PC-3 (cell line): ENCODE measurements at regions not wholly inside any gene's neighbourhood (a gene's known extent, or its start where the extent isn't known, plus 50 kb on each side); places are given as distances from the start of the nearest gene placed in this dataset.

Experiments
- ATAC-seq: fragments of 200-7000 bp; cut with Tn5 transposase; 2 replicates; pipeline ENCODE4 v1.9.1; 2020; ENCODE audit warnings: mild to moderate bottlenecking, moderate library complexity
- BruUV-seq: library from RNA; stranded (reverse); fragments of 400-500 nt; replicated peaks from 2 replicates; lab custom pipeline; 2021; lab: Mats Ljungman, UMichigan
- CTCF ChIA-PET: fragments of 300-600 bp; sonication (Branson Sonifier 250); formaldehyde crosslinking; loops from one replicate; lab custom pipeline; 2022; ENCODE audit warnings: antibody characterized with exemption; lab: Charles Lee
- POLR2A ChIA-PET: fragments of 300-600 bp; sonication (Branson Sonifier 250); formaldehyde crosslinking; loops from one replicate; lab custom pipeline; 2022; ENCODE audit warnings: antibody characterized with exemption; ENCODE audit not compliant: unreplicated experiment; lab: Charles Lee
- DNase-seq: peaks from one replicate; pipeline ENCODE4 v3.0.0-alpha.2; 2015
- H2AFZ ChIP-seq: fragments of 300-600 bp; sonication (generic); 2 replicates; pipeline ENCODE4 v1.6.0; 2016; ENCODE audit warnings: antibody characterized with exemption, low read length
- H3F3A ChIP-seq: fragments of 300-600 bp; sonication (generic); one replicate; pipeline ENCODE4 v1.6.0; 2017; ENCODE audit warnings: antibody characterized with exemption, low read length, control low read depth, mild to moderate bottlenecking; ENCODE audit not compliant: unreplicated experiment
- H3K27ac ChIP-seq: fragments of 300-600 bp; sonication (generic); 2 replicates; pipeline ENCODE4 v1.5.1; 2016; ENCODE audit warnings: mild to moderate bottlenecking, low read length
- H3K27me3 ChIP-seq: fragments of 300-600 bp; sonication (generic); 2 replicates; pipeline ENCODE4 v1.6.1; 2016; ENCODE audit warnings: low read length, mixed read lengths
- H3K36me3 ChIP-seq: fragments of 300-600 bp; sonication (generic); 2 replicates; pipeline ENCODE4 v1.6.1; 2016; ENCODE audit warnings: low read depth, mixed run types, low read length, mixed read lengths
- H3K4me1 ChIP-seq: fragments of 300-600 bp; sonication (generic); 2 replicates; pipeline ENCODE4 v1.5.1; 2016; ENCODE audit warnings: low read length; ENCODE audit not compliant: insufficient read depth
- H3K4me2 ChIP-seq: fragments of 300-600 bp; sonication (generic); 2 replicates; pipeline ENCODE4 v1.6.0; 2016; ENCODE audit warnings: low read length
- H3K4me3 ChIP-seq: fragments of 300-600 bp; sonication (generic); 2 replicates; pipeline ENCODE4 v1.5.1; 2016; ENCODE audit warnings: mild to moderate bottlenecking, low read length, mixed read lengths
- H3K79me2 ChIP-seq: fragments of 300-600 bp; sonication (generic); 2 replicates; pipeline ENCODE4 v1.6.1; 2017; ENCODE audit warnings: low read length, mixed read lengths
- H3K9ac ChIP-seq: fragments of 300-600 bp; sonication (generic); 2 replicates; pipeline ENCODE4 v1.6.0; 2016; ENCODE audit warnings: mild to moderate bottlenecking, low read length
- H3K9me2 ChIP-seq: fragments of 300-600 bp; sonication (generic); replicated peaks from 2 replicates; pipeline ENCODE4 v1.6.1; 2016; ENCODE audit warnings: mixed run types, low read length, mixed read lengths
- H3K9me3 ChIP-seq: fragments of 300-600 bp; sonication (generic); 2 replicates; pipeline ENCODE4 v1.6.1; 2016; ENCODE audit warnings: low read length, mixed read lengths
- H4K20me1 ChIP-seq: fragments of 300-600 bp; sonication (generic); 2 replicates; pipeline ENCODE4 v1.6.1; 2016; ENCODE audit warnings: low read length, mixed read lengths
- EZH2 ChIP-seq: fragments of 300-600 bp; sonication (generic); IDR thresholded peaks from one replicate; pipeline ENCODE4 v1.6.1; 2017; ENCODE audit warnings: antibody characterized with exemption, mild to moderate bottlenecking, low read length; ENCODE audit not compliant: unreplicated experiment
- EZH2phosphoT487 ChIP-seq: fragments of 300-600 bp; sonication (generic); IDR thresholded peaks from 2 replicates; pipeline ENCODE4 v1.6.1; 2018; ENCODE audit warnings: mild to moderate bottlenecking, antibody characterized with exemption, low read length, borderline replicate concordance
- intact Hi-C: fragments of 100-400 bp; cut with micrococcal nuclease; formaldehyde crosslinking; loops from 2 replicates; pipeline ENCODE4 v1.9.0; 2023
- TF ChIP-seq, protein P1 (sequence below): fragments of 300-600 bp; sonication (generic); conservative IDR thresholded peaks from 2 replicates; pipeline ENCODE4 v1.5.1; 2017; ENCODE audit warnings: antibody characterized with exemption, low read depth, mild to moderate bottlenecking, low read length

DNA sequence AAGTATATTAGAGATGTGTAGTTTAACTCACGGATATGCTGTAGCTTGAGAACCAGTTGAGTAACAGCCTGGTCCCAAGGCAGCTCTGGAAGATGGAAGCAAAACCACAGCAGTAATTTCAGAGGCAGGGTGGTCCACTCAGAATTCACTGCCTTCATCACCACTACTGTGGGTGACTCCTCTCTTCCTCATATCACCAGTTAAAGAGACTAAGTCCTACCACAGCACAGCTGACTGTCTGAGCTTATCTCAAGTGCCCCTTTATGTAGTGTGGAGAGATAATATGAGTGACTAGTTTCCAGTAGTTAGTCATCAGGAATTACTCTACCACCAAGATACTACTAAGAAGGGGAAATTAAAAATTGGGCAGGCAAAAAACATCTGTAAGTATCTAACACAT is 1571.2 kb upstream of the C9orf72 start:
- Histone ChIP-seq H3K4me2 (no peak overlapping the region), H3K9me2 (no peaks in the 10 kb centered on the region), H2AFZ (no peak overlapping the region), H3K9me3 (no peaks in the 10 kb centered on the region; the same call in 1 of the 2 replicates), H3F3A (no peaks in the 10 kb centered on the region), H4K20me1 (no peaks in the 10 kb centered on the region), H3K9ac (no peak overlapping the region), H3K4me3 (no peak overlapping the region), H3K36me3 (no peaks in the 10 kb centered on the region), H3K79me2 (no peaks in the 10 kb centered on the region), H3K27me3 (no peaks in the 10 kb centered on the region), H3K27ac (no peak overlapping the region), H3K4me1 (no peaks in the 10 kb centered on the region)
- no peak for DNase-seq
- intact Hi-C loops = no loop called here
- TF ChIP-seq, protein P1, sequence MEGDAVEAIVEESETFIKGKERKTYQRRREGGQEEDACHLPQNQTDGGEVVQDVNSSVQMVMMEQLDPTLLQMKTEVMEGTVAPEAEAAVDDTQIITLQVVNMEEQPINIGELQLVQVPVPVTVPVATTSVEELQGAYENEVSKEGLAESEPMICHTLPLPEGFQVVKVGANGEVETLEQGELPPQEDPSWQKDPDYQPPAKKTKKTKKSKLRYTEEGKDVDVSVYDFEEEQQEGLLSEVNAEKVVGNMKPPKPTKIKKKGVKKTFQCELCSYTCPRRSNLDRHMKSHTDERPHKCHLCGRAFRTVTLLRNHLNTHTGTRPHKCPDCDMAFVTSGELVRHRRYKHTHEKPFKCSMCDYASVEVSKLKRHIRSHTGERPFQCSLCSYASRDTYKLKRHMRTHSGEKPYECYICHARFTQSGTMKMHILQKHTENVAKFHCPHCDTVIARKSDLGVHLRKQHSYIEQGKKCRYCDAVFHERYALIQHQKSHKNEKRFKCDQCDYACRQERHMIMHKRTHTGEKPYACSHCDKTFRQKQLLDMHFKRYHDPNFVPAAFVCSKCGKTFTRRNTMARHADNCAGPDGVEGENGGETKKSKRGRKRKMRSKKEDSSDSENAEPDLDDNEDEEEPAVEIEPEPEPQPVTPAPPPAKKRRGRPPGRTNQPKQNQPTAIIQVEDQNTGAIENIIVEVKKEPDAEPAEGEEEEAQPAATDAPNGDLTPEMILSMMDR = no peak
- TF ChIP-seq EZH2phosphoT487 (no peak), EZH2 (no peak)
- no peak for ATAC-seq
- ChIA-PET POLR2A (no interaction called here), CTCF (no interaction called here)
- BruUV-seq = no TSS peak

DNA sequence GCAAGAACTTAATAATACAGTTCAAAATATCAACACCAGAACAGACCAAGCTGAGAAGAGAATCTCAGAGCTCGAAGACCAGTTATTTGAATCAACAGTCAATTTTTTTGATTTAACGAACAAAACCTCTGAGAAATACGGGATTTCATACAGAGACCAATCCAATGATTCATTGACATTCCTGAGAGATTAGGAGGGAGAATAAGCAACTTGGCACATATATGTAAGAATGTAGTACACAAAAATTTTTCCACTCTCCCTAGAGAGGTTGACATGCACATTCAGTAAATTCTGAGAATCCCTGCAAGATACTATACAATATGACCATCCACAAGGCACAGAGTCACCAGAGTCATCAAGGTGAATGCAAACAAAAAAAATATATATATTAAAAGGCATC is 1577.3 kb upstream of the C9orf72 start:
- ChIA-PET POLR2A (no interaction called here), CTCF (no interaction called here)
- BruUV-seq = no TSS peak
- H3K79me2 ChIP-seq = no peaks in the 10 kb centered on the region
- 0 out of 2 replicates have a peak, but pooled peaks have one; percentile 18 for ATAC-seq
- no peaks in the 10 kb centered on the region for H3K36me3 ChIP-seq
- no peaks in the 10 kb centered on the region for H3K9me2 ChIP-seq
- H3K4me3 ChIP-seq = no peak overlapping the region
- H3K9ac ChIP-seq = no peak overlapping the region
- no peaks in the 10 kb centered on the region for H3K9me3 ChIP-seq
- no peak for TF ChIP-seq EZH2phosphoT487
- TF ChIP-seq EZH2 = no peak
- TF ChIP-seq, protein P1 = no peak
- peak; percentile 46 for DNase-seq
- no peak overlapping the region for H2AFZ ChIP-seq
- H3K4me1 ChIP-seq = no peaks in the 10 kb centered on the region
- H3K4me2 ChIP-seq = no peak overlapping the region
- no peaks in the 10 kb centered on the region for H3K27me3 ChIP-seq
- H3K27ac ChIP-seq = no peak overlapping the region
- intact Hi-C loops = no loop called here
- H3F3A ChIP-seq = no peaks in the 10 kb centered on the region
- no peaks in the 10 kb centered on the region for H4K20me1 ChIP-seq

DNA sequence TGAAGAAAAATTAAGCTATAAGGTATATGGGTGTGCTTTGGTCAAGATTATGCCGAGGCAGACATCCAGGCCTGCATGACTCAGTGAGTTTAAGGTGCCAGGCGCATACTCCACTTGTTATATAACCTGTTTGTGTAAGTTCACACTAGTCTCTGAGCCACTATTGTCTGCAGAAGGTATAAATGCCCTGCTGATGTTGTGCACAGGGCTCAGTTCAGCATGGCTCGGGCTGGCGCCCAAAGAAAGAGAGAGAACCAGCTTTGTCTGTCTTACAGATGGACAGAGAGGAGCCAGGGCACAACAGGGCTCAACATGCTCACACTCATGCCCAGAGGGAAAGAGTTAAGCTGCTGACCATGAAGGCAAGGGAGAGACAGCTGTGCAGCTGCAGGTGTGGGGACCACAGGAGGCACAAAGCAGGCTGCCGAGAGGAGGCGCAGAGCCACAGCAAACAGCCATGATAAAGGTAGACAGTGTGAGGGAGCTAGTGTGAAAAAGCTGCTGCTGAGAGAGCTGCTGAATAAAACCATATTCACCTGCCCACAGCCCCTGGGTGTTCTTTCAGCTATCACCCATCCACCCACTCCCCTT is 1587.6 kb upstream of the C9orf72 start:
- no peaks in the 10 kb centered on the region for H3K79me2 ChIP-seq
- BruUV-seq = no TSS peak
- no peaks in the 10 kb centered on the region for H3K36me3 ChIP-seq
- H3K27me3 ChIP-seq = no peaks in the 10 kb centered on the region
- H2AFZ ChIP-seq = no peak overlapping the region
- no peak overlapping the region for H3K9ac ChIP-seq
- no peak overlapping the region for H3K4me3 ChIP-seq
- CTCF ChIA-PET = no interaction called here
- DNase-seq = no peak
- H3F3A ChIP-seq = no peaks in the 10 kb centered on the region
- POLR2A ChIA-PET = no interaction called here
- ATAC-seq = no peak
- no peaks in the 10 kb centered on the region for H4K20me1 ChIP-seq
- H3K9me3 ChIP-seq = no peaks in the 10 kb centered on the region
- no peak overlapping the region for H3K27ac ChIP-seq
- TF ChIP-seq, protein P1 = no peak
- TF ChIP-seq EZH2phosphoT487 (no peak), EZH2 (no peak)
- H3K4me2 ChIP-seq = no peak overlapping the region
- H3K9me2 ChIP-seq = no peaks in the 10 kb centered on the region
- H3K4me1 ChIP-seq = no peaks in the 10 kb centered on the region
- intact Hi-C loops = no loop called here
